Caki2 (cell line): ENCODE measurements at regions not wholly inside any gene's neighbourhood (a gene's known extent, or its start where the extent isn't known, plus 50 kb on each side); places are given as distances from the start of the nearest gene placed in this dataset.

Source experiments
- DNase-seq: peaks from one replicate; pipeline ENCODE4 v3.0.0-alpha.2; 2015; ENCODE audit warnings: low read depth
- in situ Hi-C: cut with HindIII; loops from 2 replicates; pipeline ENCODE4 v1.10.0; 2016; ENCODE audit warnings: low sequenced_read_pairs, low pct_unique_long_range_greater_than_20kb, mixed read lengths

DNA sequence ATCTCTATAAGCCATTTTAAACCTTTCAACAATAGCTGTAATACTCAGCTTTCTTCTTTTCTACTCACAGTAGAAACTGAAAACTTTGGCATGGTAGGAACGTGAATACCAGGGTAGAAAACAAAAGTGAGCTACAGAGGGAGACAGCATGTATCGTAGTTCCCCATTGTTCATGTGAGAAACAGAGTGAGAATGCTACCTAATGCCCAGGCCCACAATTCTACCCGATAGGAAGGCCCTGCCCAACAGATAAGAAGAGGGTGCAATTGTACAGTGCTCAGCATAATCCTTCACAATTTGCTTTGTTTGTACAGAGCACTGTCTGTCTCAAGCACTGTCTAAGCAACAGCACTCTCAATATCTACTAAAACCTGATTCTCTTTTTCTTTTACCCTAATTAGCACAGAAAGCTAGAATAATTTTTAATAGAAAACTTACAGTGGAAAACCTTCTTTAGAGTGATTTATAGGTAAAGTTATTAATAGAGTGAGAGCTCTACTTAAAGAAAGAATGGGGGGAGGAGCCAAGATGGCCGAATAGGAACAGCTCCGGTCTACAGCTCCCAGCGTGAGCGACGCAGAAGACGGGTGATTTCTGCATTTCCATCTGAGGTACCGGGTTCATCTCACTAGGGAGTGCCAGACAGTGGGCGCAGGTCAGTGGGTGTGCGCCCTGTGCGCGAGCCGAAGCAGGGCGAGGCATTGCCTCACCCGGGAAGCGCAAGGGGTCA is 322.3 kb downstream of the EFNB2 start:
- DNase-seq, result no peak
- in situ Hi-C loops, result no loop called here

GRCh38 chr13:106212386-106213010 is 323.0 kb downstream of the EFNB2 start:
- in situ Hi-C loops, result no loop called here
- DNase-seq, result no peak

DNA sequence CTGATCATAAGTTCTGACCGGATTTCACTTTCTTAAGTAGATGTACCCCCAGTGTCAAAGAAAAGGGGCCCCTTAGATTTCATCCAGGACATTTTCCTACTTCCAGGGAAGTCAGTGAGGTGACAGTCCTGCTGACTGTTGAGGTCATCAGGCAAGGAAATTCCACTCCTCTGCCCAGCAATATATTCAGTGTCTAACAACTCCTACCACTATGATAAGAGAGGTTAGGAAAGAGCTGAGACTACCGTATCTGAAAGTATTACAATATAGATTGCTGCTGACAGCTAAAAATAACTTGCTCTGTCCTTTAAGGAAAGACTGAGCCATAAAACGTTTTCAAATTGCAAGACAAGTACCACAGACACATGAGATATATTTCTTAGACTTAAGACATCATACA is 325.1 kb downstream of the EFNB2 start:
- no peak for DNase-seq
- in situ Hi-C loops, result no loop called here

DNA sequence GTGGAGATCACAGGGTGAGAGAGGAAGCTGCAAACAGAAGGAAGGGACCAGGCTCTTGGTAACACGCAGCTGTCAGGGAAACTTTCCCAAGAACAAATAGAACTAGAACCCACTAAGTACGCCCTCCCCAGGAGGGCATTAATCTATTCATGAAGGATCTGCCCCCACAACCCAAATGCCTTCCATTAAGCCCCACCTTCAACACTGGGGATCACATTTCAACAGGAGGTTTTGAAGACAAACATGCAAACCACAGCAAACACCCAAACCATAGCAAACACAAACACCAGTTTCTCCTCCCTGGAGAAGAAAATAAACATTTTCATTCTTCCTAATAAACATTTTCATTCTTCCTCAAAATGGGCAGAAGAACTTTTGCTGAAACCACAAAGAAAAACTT is 329.6 kb downstream of the EFNB2 start:
- no peak for DNase-seq

GRCh38 chr13:106197496-106197895 is 338.0 kb downstream of the EFNB2 start:
- peak; percentile 37 for DNase-seq
- in situ Hi-C loops, result no loop called here

More for the DNA sequence above, 329.6 kb downstream of the EFNB2 start:
- in situ Hi-C loops, result no loop called here

- no peak for DNase-seq
- in situ Hi-C loops, result no loop called here
These were observed 347.9 kb downstream of the EFNB2 start for GRCh38 chr13:106187501-106188095.

DNA sequence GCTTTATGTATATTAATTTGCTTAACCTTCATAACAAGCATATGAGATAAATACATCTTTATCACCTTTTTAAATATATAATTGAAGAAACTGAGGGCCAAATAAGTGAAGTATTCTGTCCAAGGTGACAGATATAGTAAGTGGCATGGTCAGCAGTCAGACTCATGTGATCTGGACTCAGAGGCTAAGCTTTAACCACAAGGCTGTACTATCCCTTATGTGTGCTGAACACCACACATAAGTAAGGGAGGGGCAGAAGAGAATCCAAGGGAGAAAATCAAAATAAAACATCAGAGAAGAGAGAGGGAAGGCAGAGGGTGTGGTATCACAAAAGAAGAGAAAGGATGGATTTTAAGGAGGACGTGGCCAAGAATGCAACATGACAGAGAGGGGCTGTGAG is 348.4 kb downstream of the EFNB2 start:
- in situ Hi-C loops, result no loop called here
- DNase-seq, result no peak

DNA sequence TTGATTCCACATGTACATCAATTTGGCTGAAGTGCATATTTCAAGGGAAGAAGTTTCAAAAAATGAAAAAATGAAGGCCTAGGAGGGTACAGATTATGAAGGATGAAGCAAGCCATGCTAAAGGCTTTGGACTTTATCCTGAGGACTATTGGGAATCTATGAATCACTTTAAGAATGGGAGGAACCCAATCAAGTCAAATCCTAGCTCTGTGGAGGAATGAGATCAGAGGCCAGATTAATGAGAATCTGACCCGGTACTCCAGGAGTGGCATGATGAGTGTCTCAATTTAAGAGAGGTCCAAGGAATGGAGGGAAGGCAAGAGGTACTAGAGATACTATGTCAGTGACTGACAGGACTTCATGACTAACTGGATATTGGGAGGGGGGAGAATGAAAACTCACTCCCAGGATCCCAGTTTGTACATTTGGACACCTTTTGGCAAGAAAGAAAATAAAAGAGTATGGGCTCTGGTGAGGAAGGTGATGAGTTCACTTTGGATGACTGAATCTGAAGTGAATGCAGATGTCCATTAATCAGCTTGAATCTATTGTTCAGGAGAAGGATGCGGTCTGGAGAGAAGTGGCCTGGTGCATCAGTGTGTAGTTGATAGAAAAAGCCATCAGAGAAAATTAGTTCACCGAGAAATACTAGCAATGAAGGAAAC is 349.0 kb downstream of the EFNB2 start:
- in situ Hi-C loops, result no loop called here
- no peak for DNase-seq

- DNase-seq, result no peak
These were observed 350.7 kb downstream of the EFNB2 start for GRCh38 chr13:106184790-106185189.

DNA sequence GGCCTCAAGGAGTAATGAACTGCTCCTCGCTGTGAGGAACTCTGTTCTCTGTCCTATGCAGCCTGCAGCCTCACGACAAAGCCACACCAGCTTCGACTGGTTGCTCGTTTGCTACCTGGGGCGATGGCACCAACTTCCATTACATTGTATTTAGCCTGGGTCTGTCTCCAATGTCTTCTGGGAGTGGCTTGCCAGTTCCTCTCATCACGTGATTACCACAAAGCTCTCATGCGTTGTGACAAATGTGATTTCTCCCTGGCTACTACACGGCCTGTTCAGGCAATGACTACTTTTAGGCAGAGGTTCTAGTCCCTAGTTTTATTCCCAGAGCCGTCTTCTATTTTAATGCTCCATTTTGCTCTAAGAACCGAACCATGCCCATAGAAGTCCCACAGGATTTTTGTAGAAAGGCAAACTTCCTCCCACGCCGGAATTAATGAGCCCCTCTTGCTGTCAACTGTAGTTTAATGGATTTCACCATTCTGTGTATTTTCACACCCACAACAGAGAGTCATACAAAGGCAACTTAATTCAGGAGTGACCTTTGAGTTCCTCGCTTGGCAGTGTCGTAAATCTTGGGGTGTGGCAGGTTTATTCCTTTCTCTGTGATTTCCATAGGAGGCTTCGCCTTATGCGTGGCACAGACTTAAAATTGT is 351.9 kb downstream of the EFNB2 start:
- in situ Hi-C loops, result no loop called here
- DNase-seq, result no peak

More at GRCh38 chr13:106184790-106185189, 350.7 kb downstream of the EFNB2 start:
- in situ Hi-C loops, result no loop called here

GRCh38 chr13:106182404-106182803 is 353.1 kb downstream of the EFNB2 start:
- in situ Hi-C loops, result no loop called here
- peak; percentile 6 for DNase-seq

DNA sequence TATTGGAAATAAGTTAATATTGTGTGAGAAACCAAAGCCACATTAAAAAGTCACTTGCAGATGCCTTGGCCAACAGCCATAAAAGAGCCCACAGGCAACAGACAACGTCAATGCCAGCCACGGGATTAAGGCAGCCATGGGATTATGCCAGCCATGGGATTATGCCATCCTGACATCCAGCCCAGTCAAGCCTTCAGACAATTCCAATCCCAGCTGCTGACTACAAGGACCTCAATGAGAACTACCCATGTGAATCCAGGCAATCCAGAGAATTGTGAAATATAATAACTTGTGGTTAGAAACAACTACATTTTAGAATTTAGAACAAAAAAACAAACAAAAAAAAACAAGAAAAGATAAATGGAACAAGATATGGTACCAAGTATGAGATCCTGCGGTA is 356.6 kb downstream of the EFNB2 start:
- in situ Hi-C loops, result no loop called here
- no peak for DNase-seq

- in situ Hi-C loops, result no loop called here
- no peak for DNase-seq
These were observed 358.3 kb downstream of the EFNB2 start for GRCh38 chr13:106177146-106177545.

DNA sequence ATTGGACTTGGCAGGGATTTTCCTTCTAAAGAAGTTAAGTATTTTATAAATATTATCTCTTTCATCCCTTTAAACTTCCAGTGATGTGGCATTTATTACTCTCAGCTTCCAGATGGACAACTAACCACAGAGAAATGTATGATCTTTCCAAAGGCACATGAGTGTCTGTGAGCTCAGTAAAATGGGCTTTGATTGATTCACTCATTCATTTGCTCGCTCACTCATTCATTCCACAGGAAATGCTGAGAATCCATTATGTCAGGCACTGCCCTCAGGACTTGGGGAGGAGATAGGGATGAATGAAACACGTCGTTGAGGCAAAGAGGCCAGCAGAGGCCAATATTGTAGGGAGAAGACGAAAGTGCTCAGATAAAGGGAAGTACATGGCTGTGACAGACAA is 359.3 kb downstream of the EFNB2 start:
- no peak for DNase-seq
- in situ Hi-C loops, result no loop called here

GRCh38 chr13:106173891-106174610 is 361.4 kb downstream of the EFNB2 start:
- DNase-seq, result no peak
- in situ Hi-C loops, result no loop called here

DNA sequence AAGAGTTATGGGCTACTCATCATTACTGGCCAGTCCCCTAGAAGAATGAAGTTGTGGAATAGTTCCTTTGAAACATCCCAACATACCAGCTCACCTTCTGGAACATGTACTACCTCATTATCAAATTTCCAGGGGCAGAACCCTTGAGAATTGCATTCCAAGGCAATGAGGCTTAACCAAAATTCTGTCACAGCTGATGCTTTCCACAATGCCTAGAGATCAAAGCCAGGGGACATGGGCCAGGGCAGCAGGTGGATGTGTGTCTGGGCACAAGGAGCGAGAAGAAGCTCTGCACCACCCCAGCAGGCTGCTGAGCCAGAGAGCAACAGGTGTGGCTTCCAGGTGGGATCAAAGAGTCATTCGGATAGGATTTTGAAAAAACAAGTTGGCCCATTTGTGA is 362.1 kb downstream of the EFNB2 start:
- DNase-seq, result peak; percentile 29
- in situ Hi-C loops, result no loop called here

DNA sequence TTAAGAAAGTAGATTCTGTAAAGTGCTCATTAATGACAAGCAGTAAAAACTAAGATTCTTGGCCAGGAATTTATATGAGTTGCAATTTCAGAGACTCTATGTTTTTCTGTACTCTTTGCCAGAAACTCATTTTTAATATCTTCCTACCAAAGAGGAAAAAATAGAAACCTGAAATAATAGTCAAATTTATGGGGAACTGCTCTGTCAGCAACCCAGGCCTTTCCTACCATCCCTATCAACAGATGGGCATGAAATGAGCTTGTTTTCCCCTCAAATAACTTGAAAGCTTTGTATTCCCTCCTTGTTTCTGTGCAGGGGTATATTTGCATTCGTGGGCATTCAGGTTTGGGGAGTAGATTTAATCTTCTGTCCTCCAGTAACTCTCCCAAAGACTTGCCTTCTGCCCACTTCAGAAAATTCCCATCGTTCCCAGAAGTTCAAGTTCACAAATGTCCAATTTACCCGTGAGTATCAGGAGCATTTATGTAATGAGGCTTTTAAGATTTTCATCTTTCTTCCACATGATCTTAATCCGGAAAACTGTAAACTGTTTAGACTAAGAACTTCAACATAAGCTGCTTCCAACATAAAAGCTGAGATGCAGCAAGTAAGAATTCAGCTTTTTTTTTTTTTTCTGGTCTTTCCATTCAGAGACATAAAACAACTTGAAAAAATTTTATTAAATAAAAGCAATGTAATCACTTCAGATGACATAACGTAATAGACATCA is 363.1 kb downstream of the EFNB2 start:
- no peak for DNase-seq
- in situ Hi-C loops, result no loop called here

- no peak for DNase-seq
- in situ Hi-C loops, result no loop called here
These were observed 372.0 kb downstream of the EFNB2 start for GRCh38 chr13:106163426-106163825.
